Fibroblast of lung (primary cell): ENCODE measurements at regions not wholly inside any gene's neighbourhood (a gene's known extent, or its start where the extent isn't known, plus 50 kb on each side); places are given as distances from the start of the nearest gene placed in this dataset.

Experiments used
- DNase-seq, 2 donors: peaks; one replicate each; pipeline versions ENCODE4 v3.0.0 to v3.0.0-alpha.2; 2010; ENCODE audit warnings: low read depth in 2 of 2
- H2AFZ ChIP-seq: 2 replicates; pipeline ENCODE4 v1.5.1; 2012; ENCODE audit warnings: low read length, control low read depth, inconsistent platforms
- H3K27ac ChIP-seq: 2 replicates; pipeline ENCODE4 v1.5.1; 2011; ENCODE audit warnings: low read length, control low read depth; ENCODE audit not compliant: insufficient read depth
- H3K27me3 ChIP-seq: 2 replicates; pipeline ENCODE4 v1.5.1; 2011; ENCODE audit warnings: mild to moderate bottlenecking, low read length; ENCODE audit not compliant: control insufficient read depth, insufficient read depth
- H3K36me3 ChIP-seq: 2 replicates; pipeline ENCODE4 v1.5.1; 2011; ENCODE audit warnings: low read length; ENCODE audit not compliant: control insufficient read depth, insufficient read depth
- H3K4me1 ChIP-seq: 2 replicates; pipeline ENCODE4 v1.5.1; 2011; ENCODE audit warnings: low read length; ENCODE audit not compliant: control insufficient read depth, insufficient read depth; ENCODE audit errors: extremely low read depth
- H3K4me2 ChIP-seq: 2 replicates; pipeline ENCODE4 v1.5.1; 2011; ENCODE audit warnings: low read length, control low read depth; ENCODE audit not compliant: insufficient read depth; ENCODE audit errors: extremely low read depth
- H3K4me3 ChIP-seq, 4 experiments: fragments of 200-600 bp in 1 of 4; sonication (generic) in 1 of 4; replicated peaks in 1 of 4; 2 replicates each; pipeline ENCODE4 v1.5.1; 2011 to 2016; ENCODE audit warnings: low read length in 4 of 4, low read depth in 3 of 4, mild to moderate bottlenecking in 3 of 4, control low read depth in 2 of 4, inconsistent platforms in 1 of 4, mixed read lengths in 1 of 4; ENCODE audit not compliant: insufficient read depth in 1 of 4; ENCODE audit errors: control extremely low read depth in 1 of 4
- H3K79me2 ChIP-seq: 2 replicates; pipeline ENCODE4 v1.5.1; 2012; ENCODE audit warnings: mild to moderate bottlenecking, low read length, inconsistent platforms; ENCODE audit not compliant: control insufficient read depth, insufficient read depth
- H3K9ac ChIP-seq: 2 replicates; pipeline ENCODE4 v1.5.1; 2011; ENCODE audit warnings: mild to moderate bottlenecking, low read length, control low read depth; ENCODE audit not compliant: insufficient read depth
- H3K9me3 ChIP-seq: 2 replicates; pipeline ENCODE4 v1.5.1; 2012; ENCODE audit warnings: low read depth, low read length; ENCODE audit not compliant: control insufficient read depth, insufficient read depth
- H4K20me1 ChIP-seq: 2 replicates; pipeline ENCODE4 v1.5.1; 2011; ENCODE audit warnings: low read length; ENCODE audit not compliant: control insufficient read depth, insufficient read depth; ENCODE audit errors: extremely low read depth
- EZH2 ChIP-seq: IDR thresholded peaks from 2 replicates; pipeline ENCODE4 v1.5.1; 2012; ENCODE audit warnings: low read length, control low read depth, mild to moderate bottlenecking; ENCODE audit errors: missing control alignments
- TF ChIP-seq, protein P1 (sequence below), 2 donors: IDR thresholded peaks in 1 of 2; conservative IDR thresholded peaks in 1 of 2; 1 replicate in 1 of 2; 2 replicates in 1 of 2; pipeline ENCODE4 v1.5.1; 2011 to 2012; ENCODE audit warnings: low read length in 2 of 2, control low read depth in 1 of 2, inconsistent platforms in 1 of 2, low read depth in 1 of 2, mild to moderate bottlenecking in 1 of 2

DNA sequence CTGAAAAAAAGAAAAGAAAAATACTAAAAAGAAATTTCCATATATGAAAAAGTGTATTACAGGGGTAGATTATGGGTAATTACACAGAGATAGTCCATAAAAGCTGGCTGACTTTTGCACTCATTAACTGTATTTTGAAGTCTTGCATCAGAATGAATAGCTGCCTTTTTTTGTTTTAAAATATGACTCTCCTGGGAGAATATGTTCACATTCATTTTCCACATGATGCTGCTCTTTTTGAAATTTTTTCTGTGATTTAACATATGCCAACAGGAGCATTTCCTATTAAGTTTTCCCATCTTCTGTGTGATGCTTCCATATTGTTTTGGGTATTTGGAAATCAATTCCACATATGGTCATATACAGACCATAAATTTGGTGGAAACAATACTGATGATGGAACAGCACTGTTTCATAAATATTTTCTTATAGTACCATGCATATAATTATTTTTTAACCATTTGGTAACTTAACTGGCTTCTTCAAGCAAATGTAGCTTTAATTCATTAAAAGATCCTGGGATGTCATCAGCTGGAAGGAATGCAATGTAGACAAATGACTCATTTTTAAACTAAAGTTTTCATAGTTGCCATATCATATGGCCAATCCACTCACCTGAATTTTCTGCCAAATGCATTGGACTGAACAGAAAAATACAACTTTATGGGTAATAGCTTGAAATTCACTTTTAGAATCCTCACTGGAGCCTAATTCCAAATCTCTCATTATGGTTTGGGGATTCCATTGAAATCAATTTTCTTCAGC lies 313.9 kb upstream of the GLI3 start:
- H2AFZ ChIP-seq: no peak overlapping the region
- H3K36me3 ChIP-seq: no peaks in the 10 kb centered on the region
- H3K4me1 ChIP-seq: no peaks in the 10 kb centered on the region
- H3K27ac ChIP-seq: no peak overlapping the region
- H3K9ac ChIP-seq: no peak overlapping the region
- TF ChIP-seq EZH2: no peak
- TF ChIP-seq, protein P1, sequence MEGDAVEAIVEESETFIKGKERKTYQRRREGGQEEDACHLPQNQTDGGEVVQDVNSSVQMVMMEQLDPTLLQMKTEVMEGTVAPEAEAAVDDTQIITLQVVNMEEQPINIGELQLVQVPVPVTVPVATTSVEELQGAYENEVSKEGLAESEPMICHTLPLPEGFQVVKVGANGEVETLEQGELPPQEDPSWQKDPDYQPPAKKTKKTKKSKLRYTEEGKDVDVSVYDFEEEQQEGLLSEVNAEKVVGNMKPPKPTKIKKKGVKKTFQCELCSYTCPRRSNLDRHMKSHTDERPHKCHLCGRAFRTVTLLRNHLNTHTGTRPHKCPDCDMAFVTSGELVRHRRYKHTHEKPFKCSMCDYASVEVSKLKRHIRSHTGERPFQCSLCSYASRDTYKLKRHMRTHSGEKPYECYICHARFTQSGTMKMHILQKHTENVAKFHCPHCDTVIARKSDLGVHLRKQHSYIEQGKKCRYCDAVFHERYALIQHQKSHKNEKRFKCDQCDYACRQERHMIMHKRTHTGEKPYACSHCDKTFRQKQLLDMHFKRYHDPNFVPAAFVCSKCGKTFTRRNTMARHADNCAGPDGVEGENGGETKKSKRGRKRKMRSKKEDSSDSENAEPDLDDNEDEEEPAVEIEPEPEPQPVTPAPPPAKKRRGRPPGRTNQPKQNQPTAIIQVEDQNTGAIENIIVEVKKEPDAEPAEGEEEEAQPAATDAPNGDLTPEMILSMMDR (conservative IDR thresholded peaks at IDR 0.05 in 1 of 2, IDR thresholded peaks at IDR 0.05 in 1 of 2; ENCODE audit: low read depth in 1 of 2, low read length in 2 of 2): no peak
- no peaks in the 10 kb centered on the region for H4K20me1 ChIP-seq
- peak in 1 of 2 donors; percentile 25 for DNase-seq
- no peak overlapping the region for H3K4me2 ChIP-seq
- no peaks in the 10 kb centered on the region for H3K79me2 ChIP-seq
- H3K27me3 ChIP-seq: no peaks in the 10 kb centered on the region
- H3K9me3 ChIP-seq: no peaks in the 10 kb centered on the region
- no peak overlapping the region for H3K4me3 ChIP-seq

DNA sequence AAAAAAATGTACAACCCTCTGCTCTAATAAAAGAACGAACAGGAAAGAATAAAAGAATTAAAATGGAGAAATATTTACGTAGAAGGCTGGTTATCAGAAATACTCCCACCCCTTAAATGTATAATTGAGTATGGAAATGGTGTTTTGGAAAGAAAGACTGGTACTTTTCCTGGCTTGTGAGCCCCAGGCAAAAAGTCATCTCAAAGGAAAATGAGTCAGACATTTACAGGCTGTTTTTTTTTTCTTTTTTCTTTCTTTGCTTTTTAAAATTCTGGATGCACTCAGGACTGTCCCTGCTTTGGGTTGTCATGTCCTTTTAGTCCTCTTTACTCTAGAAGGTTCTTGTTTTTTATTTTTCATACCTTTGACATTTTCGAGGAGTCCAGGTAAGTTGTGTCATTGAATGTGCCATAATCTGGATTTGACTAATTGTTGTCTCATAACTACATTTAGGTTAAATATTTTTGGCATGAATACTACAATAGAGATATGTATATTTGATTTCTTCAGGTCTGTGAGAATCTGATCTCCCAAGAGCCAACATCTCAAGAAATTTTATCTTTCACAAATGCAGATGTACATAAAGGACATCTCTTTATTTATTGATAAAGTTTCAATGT lies 313.0 kb upstream of the GLI3 start:
- Histone ChIP-seq H3K4me1 (no peaks in the 10 kb centered on the region), H3K9me3 (no peaks in the 10 kb centered on the region), H3K9ac (no peak overlapping the region), H3K79me2 (no peaks in the 10 kb centered on the region), H3K4me3 (no peak overlapping the region), H3K27me3 (no peaks in the 10 kb centered on the region), H2AFZ (no peak overlapping the region), H3K27ac (no peak overlapping the region), H3K36me3 (no peaks in the 10 kb centered on the region), H4K20me1 (no peaks in the 10 kb centered on the region), H3K4me2 (no peak overlapping the region)
- DNase-seq: no peak
- TF ChIP-seq, protein P1 (conservative IDR thresholded peaks at IDR 0.05 in 1 of 2, IDR thresholded peaks at IDR 0.05 in 1 of 2; ENCODE audit: low read depth in 1 of 2, low read length in 2 of 2): no peak
- TF ChIP-seq EZH2: no peak

DNA sequence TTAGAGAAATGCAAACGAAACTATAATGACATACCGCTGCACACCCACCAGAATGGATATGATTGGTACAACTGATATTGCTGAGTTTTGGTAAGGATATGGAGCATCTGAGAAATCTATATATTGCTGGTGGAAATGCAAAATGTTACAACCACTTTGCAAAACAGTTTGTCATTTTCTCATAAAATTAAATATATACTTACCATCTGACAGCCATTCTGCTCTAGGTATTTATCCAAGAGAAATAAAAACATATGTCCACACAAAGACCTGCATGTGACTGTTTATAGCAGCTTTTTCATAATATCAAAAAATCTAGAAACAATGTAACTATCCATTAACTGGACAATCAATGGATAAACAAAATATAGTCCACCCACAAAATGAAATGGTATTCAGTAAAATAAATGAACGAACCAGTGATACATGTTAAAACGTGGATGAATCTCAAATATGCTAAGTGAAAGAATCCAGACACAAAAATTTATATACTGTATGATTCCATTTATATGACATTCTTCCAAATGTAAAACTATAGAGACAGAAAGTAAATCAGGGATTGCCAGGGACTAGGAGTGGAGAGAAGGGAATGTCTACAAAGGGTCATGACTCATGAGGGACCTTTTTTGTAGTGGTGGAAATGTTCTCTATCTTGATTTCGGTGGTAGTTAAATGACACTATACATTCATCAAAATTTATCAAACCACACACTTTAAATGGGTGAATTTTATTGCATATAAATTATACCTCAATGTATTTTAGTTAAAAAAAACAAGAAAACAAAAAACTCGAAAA lies 312.0 kb upstream of the GLI3 start:
- no peak for TF ChIP-seq EZH2
- TF ChIP-seq, protein P1 (conservative IDR thresholded peaks at IDR 0.05 in 1 of 2, IDR thresholded peaks at IDR 0.05 in 1 of 2; ENCODE audit: low read depth in 1 of 2, low read length in 2 of 2): no peak
- no peaks in the 10 kb centered on the region for H4K20me1 ChIP-seq
- no peak overlapping the region for H3K4me2 ChIP-seq
- H3K4me1 ChIP-seq: no peaks in the 10 kb centered on the region
- no peak overlapping the region for H2AFZ ChIP-seq
- H3K4me3 ChIP-seq: no peak overlapping the region
- H3K27me3 ChIP-seq: no peaks in the 10 kb centered on the region
- no peak for DNase-seq
- H3K9ac ChIP-seq: no peak overlapping the region
- no peaks in the 10 kb centered on the region for H3K9me3 ChIP-seq
- H3K27ac ChIP-seq: no peak overlapping the region
- no peaks in the 10 kb centered on the region for H3K36me3 ChIP-seq
- H3K79me2 ChIP-seq: no peaks in the 10 kb centered on the region
